ENCODE measurements at regions not wholly inside any gene's neighbourhood (a gene's known extent, or its start where the extent isn't known, plus 50 kb on each side); places are given as distances from the start of the nearest gene placed in this dataset.

GRCh38 chr17:63066158-63066813, 100.3 kb downstream of the TANC2 start:
- TF ChIP-seq POLR2A (IDR thresholded peaks at IDR 0.05), result no peak
- TF ChIP-seq, protein P1, sequence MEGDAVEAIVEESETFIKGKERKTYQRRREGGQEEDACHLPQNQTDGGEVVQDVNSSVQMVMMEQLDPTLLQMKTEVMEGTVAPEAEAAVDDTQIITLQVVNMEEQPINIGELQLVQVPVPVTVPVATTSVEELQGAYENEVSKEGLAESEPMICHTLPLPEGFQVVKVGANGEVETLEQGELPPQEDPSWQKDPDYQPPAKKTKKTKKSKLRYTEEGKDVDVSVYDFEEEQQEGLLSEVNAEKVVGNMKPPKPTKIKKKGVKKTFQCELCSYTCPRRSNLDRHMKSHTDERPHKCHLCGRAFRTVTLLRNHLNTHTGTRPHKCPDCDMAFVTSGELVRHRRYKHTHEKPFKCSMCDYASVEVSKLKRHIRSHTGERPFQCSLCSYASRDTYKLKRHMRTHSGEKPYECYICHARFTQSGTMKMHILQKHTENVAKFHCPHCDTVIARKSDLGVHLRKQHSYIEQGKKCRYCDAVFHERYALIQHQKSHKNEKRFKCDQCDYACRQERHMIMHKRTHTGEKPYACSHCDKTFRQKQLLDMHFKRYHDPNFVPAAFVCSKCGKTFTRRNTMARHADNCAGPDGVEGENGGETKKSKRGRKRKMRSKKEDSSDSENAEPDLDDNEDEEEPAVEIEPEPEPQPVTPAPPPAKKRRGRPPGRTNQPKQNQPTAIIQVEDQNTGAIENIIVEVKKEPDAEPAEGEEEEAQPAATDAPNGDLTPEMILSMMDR (IDR thresholded peaks at IDR 0.05), result no peak
